GM13976 (cell line): ENCODE measurements at regions not wholly inside any gene's neighbourhood (a gene's known extent, or its start where the extent isn't known, plus 50 kb on each side); places are given as distances from the start of the nearest gene placed in this dataset.

Source experiments
- DNase-seq: peaks from one replicate; pipeline ENCODE4 v3.0.0; 2012; ENCODE audit warnings: low spot score
- in situ Hi-C: fragments of 300-500 bp; cut with MboI; formaldehyde crosslinking; loops from one replicate; pipeline ENCODE4 v1.12.0; 2022; ENCODE audit warnings: low sequenced_read_pairs, mixed read lengths, inconsistent platforms; ENCODE audit not compliant: unreplicated experiment
- TF ChIP-seq, protein P1 (sequence below): IDR thresholded peaks from 2 replicates; pipeline ENCODE4 v1.5.1; 2012; ENCODE audit warnings: borderline replicate concordance, mild to moderate bottlenecking; ENCODE audit not compliant: insufficient read depth; ENCODE audit errors: extremely low read depth, missing control alignments, control extremely low read depth

DNA sequence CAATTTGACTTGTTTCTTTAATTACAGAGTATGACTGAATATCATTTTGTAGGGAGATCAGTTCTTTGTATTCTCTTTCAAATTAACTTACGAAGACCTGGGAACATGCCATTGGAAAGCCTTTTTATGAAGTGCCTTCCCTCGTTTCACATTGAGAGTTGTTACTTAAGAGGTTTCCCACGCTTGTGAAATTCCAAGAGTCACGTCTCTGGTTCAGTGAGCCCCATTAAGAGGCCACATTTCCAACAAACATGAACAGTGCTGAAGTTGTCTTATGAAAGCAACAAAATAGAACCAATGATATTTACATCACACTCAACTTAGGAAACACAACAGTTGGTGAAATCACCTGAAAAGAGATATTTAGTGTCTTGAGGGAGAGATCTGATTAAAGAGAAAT is 334.1 kb downstream of the TOX3 start:
- no peak for DNase-seq
- TF ChIP-seq, protein P1, sequence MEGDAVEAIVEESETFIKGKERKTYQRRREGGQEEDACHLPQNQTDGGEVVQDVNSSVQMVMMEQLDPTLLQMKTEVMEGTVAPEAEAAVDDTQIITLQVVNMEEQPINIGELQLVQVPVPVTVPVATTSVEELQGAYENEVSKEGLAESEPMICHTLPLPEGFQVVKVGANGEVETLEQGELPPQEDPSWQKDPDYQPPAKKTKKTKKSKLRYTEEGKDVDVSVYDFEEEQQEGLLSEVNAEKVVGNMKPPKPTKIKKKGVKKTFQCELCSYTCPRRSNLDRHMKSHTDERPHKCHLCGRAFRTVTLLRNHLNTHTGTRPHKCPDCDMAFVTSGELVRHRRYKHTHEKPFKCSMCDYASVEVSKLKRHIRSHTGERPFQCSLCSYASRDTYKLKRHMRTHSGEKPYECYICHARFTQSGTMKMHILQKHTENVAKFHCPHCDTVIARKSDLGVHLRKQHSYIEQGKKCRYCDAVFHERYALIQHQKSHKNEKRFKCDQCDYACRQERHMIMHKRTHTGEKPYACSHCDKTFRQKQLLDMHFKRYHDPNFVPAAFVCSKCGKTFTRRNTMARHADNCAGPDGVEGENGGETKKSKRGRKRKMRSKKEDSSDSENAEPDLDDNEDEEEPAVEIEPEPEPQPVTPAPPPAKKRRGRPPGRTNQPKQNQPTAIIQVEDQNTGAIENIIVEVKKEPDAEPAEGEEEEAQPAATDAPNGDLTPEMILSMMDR: no peak
- in situ Hi-C loops: no loop called here

DNA sequence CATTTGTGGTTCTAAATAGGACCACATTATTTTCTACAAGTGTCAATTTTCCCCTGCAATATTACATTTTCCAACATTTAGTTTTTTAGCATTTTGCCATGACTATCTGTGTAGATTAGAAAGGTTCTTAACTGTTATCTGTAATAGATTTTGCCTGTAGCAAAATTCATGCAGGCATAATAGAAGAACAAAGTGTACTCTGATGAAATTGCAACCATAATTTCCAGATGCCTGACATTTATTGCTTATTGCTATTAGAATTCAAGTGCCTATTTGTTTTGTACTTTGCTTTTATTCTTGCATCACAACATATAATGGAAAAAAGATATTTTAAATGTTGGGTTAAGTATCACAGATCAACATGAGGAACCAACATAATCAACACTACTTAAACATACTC is 337.7 kb downstream of the TOX3 start:
- TF ChIP-seq, protein P1: no peak
- DNase-seq: no peak
- in situ Hi-C loops: no loop called here

DNA sequence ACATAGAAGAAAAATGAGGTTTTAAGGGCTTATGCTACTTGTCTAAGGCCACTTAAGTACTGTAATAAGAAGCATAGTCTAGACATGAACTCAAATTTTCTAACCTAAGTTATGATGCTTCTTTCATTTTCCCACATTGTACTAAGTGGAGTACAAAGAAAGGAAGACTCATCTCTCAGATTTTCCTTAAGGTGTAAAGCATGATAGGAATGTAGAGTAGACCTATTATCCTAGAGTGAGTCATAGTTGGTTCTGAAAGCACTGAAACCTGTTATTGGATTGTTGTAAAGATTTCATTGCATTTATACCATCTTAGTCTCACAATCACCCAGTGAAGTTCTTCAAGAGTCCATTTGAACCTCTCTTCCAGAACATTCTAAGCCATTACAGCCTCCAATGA is 343.8 kb downstream of the TOX3 start:
- in situ Hi-C loops: no loop called here
- TF ChIP-seq, protein P1: no peak
- DNase-seq: no peak

DNA sequence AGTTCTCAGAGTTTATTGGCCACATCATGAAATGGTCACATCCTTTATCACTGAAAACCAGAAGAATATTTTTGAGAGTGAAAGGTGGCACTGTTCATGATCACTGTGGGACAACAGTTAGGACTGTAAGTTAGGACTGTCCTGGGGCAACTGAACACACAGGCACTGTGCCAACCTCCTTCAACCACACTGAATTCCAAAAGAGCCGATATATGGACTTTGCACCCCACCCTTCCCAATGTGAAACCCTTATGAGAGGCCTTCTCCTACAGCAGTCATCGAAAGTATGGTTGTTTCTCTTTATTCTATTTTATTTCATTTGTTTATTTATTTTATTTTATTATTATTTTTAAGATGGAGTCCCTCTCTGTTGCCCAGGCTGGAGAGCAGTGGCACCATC is 353.5 kb downstream of the TOX3 start:
- no peak for DNase-seq
- in situ Hi-C loops: loop anchor here (25.0 kb wide), 2 partner anchors 719 to 819 kb away; no protein-coding TSS in a partner anchor

DNA sequence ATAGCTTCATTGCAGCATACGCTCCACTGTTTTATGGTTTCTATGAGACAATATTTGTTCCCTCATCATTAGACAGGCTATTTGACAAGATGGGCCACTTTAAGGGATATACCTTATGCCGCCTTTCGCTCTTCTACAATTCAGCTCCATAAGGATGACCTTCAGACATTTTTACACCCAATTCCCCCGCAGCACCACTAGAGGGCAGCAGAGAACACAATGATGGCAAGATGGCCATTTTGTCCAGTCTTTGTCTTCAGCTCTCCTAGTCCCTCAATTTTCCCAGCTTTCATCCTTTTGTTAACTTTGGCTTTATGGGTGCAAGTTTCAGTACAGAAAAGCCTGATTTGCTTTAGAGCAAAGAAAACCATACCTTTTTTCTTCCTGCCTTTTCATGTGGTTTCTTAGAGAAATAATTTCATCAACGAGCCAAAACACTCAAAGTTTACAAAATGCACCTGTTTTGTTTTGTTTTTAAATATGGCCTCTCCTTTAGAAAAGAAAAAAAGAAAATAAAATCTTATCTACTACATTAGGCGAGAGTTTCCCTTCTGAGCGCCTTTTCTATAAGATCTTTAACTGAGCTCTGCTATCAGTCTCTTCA is 355.3 kb downstream of the TOX3 start:
- TF ChIP-seq, protein P1: peak; percentile 90
- in situ Hi-C loops: loop anchor here (25.0 kb wide), 2 partner anchors 721 to 821 kb away; no protein-coding TSS in a partner anchor
- peak; percentile 26 for DNase-seq

More for the DNA sequence above, 353.5 kb downstream of the TOX3 start:
- TF ChIP-seq, protein P1: no peak

DNA sequence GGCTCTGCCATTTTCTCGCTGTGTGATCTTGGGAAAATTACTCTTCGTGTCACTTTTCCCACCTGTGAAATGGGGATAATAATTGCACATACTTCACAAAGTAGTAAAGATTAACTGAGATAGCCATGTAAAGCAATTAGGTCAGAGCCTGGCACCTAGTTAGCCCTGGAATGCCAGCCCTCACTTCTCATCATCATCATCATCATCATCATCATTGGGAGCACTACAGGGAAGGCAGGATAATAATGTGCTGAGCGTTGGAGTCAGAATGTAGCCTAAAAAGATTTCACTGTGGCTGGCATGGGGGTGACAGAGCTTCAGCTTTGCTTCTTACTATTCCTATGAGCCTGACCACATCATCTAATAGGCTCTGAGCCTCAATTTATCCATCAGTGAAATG is 362.6 kb downstream of the TOX3 start:
- TF ChIP-seq, protein P1: no peak
- DNase-seq: no peak
- in situ Hi-C loops: loop anchor here (25.0 kb wide), 2 partner anchors 728 to 828 kb away; no protein-coding TSS in a partner anchor
